DMS53 treated with DMSO at 0.1 percent for 48 hours (cell line): ENCODE measurements at regions not wholly inside any gene's neighbourhood (a gene's known extent, or its start where the extent isn't known, plus 50 kb on each side); places are given as distances from the start of the nearest gene placed in this dataset.
"Not testable (repeated sequence)": the region's sequence is repeated elsewhere in the genome, so short reads cannot be mapped to it uniquely, and the experiment has no call there.

Experiments used
- DNase-seq: peaks from one replicate; lab custom pipeline; 2025; ENCODE audit not compliant: unreplicated experiment; lab: John Stamatoyannopoulos, UW

GRCh38 chr6:155887421-155887820, 431.8 kb upstream of the NOX3 start:
- no peak for DNase-seq

- no peak for DNase-seq
Observed at GRCh38 chr6:155883741-155884140, 428.1 kb upstream of the NOX3 start.

- no peak for DNase-seq
Observed at GRCh38 chr6:155883334-155883731, 427.7 kb upstream of the NOX3 start.

GRCh38 chr6:155882527-155883333, 427.1 kb upstream of the NOX3 start:
- no peak for DNase-seq

GRCh38 chr6:155881826-155882526, 426.3 kb upstream of the NOX3 start:
- no peak for DNase-seq

GRCh38 chr6:155880900-155881299, 425.3 kb upstream of the NOX3 start:
- no peak for DNase-seq

GRCh38 chr6:155872961-155873360, 417.3 kb upstream of the NOX3 start:
- DNase-seq, result no peak

GRCh38 chr6:155867682-155868081, 412.0 kb upstream of the NOX3 start:
- no peak for DNase-seq

- DNase-seq, result not testable (repeated sequence)
Observed at GRCh38 chr6:155866676-155867390, 411.2 kb upstream of the NOX3 start.

- DNase-seq, result no peak
Observed at GRCh38 chr6:155861821-155862220, 406.2 kb upstream of the NOX3 start.

GRCh38 chr6:155858906-155859305, 403.3 kb upstream of the NOX3 start:
- DNase-seq, result not testable (repeated sequence)

- DNase-seq, result no peak
Observed at GRCh38 chr6:155854787-155855186, 399.1 kb upstream of the NOX3 start.

- DNase-seq, result no peak
Observed at GRCh38 chr6:155853011-155853410, 397.4 kb upstream of the NOX3 start.

GRCh38 chr6:155850408-155850841, 394.8 kb upstream of the NOX3 start:
- DNase-seq, result no peak

GRCh38 chr6:155847711-155848110, 392.1 kb upstream of the NOX3 start:
- DNase-seq, result no peak

GRCh38 chr6:155837474-155837873, 381.8 kb upstream of the NOX3 start:
- no peak for DNase-seq

GRCh38 chr6:155832596-155832995, 377.0 kb upstream of the NOX3 start:
- peak; percentile 36 for DNase-seq

- no peak for DNase-seq
Observed at GRCh38 chr6:155830531-155830930, 374.9 kb upstream of the NOX3 start.

GRCh38 chr6:155829646-155830045, 374.0 kb upstream of the NOX3 start:
- no peak for DNase-seq

GRCh38 chr6:155828989-155829388, 373.4 kb upstream of the NOX3 start:
- DNase-seq, result no peak

- DNase-seq, result no peak
Observed at GRCh38 chr6:155818698-155819097, 363.1 kb upstream of the NOX3 start.

- DNase-seq, result no peak
Observed at GRCh38 chr6:155813548-155813947, 357.9 kb upstream of the NOX3 start.
